ENCODE measurements at regions not wholly inside any gene's neighbourhood (a gene's known extent, or its start where the extent isn't known, plus 50 kb on each side); places are given as distances from the start of the nearest gene placed in this dataset.

DNA sequence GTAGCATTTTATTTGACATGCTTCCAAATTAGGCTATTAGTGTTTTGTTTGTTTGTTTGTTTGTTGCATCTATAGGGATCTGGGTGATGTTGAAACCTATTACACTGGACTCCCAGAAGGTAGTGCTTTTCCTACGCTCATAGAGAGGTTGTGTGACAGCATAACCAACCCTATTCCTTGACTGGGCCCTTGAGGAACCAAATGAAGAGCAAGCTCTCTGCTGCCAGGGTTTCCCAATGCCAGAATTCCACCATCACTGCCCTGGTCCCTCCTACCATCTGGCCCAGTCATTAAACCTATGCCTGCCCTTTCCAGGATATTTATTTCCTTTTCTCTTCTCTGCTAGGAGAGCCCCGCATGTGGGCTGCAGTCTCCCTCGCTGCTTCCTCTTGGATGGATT is 210.6 kb downstream of the IRS2 start:
- no peaks in the 10 kb centered on the region for H3K36me3 ChIP-seq
- H3K4me3 ChIP-seq: no peak overlapping the region
- H3K27me3 ChIP-seq: no peaks in the 10 kb centered on the region
- H3K27ac ChIP-seq: no peak overlapping the region
- H3K9me3 ChIP-seq (replicated peaks): no peaks in the 10 kb centered on the region
- H3K4me1 ChIP-seq: no peaks in the 10 kb centered on the region
- no peak for DNase-seq

DNA sequence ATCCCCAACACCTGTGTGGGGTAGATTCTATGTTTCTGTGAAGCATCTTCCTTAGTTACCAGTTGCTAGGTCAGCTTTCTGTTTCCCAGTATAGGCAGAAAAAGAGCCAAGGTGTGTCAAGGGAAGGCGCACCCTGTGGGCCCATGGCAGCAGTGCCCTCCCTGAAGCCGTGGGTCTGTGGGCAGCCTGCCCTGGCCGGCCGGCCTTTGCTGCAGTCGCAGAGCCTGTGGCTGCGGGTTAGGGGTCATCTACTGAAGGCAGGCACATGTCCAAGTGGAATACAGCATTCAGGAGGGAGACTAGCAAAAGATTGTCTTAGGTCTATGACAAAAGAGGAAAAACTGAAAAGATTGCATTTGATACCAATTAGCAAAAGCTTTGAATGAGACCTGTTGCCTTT is 214.0 kb downstream of the IRS2 start:
- H3K4me3 ChIP-seq: no peak overlapping the region
- no peaks in the 10 kb centered on the region for H3K36me3 ChIP-seq
- no peak for DNase-seq
- H3K27me3 ChIP-seq: no peaks in the 10 kb centered on the region
- H3K9me3 ChIP-seq (replicated peaks): no peaks in the 10 kb centered on the region
- H3K27ac ChIP-seq: no peak overlapping the region
- no peaks in the 10 kb centered on the region for H3K4me1 ChIP-seq

DNA sequence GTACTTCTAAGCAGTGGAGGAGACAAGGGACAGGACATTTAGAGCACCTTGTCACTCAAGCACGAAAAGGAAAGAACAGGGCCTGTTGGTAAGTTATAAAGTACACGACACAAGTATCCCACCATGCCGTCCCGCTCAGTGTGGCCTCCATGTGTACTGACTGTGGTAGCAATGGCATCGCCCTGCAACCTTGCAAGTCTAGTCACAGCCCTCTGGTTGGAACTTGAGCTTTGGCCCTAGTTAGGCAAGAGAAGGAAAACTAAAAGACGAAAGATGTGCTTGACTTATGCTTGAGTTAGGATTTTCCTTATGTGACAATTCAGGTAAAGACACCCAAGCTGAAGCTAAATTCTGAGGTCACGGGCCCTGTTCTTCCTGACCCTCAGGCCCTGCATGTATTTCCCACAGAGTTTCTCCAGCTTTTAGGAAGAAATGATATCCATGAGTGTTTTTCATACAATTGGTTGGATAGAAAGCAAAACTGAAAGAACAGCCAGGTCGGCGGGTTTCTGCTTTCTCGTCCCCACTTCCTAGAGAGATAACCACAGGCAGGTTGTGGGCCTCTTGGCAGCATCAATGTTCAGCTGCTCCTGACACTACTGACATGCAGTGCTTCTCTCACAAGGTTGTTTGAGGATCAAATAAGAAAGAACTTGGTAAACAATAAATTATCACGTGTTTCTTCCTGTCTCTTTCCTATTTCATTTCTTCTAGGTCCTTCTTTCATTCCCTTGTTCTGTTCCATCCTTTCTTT is 216.2 kb downstream of the IRS2 start:
- no peaks in the 10 kb centered on the region for H3K36me3 ChIP-seq
- H3K4me3 ChIP-seq: no peak overlapping the region
- H3K27ac ChIP-seq: no peak overlapping the region
- no peaks in the 10 kb centered on the region for H3K4me1 ChIP-seq
- no peaks in the 10 kb centered on the region for H3K27me3 ChIP-seq
- no peak for DNase-seq
- no peaks in the 10 kb centered on the region for H3K9me3 ChIP-seq (replicated peaks)

DNA sequence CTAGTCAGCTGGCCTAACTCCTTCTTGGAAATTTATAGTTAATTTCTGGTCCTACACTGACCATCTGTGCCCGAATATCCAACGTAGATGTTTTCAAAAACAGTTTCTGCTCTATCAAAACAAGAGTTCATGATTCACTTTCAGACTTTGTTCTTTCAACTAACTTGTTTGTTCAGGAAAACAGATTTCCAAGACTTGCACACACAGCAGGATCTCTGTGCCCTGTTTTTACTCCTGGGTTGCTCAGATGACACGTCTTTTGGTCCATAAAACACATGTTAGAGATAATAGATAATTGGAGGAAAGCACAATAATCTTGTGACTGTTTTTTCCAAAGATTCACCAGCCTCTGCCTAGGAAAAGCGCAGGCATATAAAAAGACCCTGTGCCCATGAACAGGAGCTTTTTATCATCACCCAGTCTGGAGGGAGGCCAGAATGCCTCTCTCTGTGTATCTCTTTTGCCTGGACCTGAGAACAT is 218.0 kb downstream of the IRS2 start:
- Histone ChIP-seq H3K9me3 (replicated peaks) (no peaks in the 10 kb centered on the region), H3K36me3 (no peaks in the 10 kb centered on the region), H3K27me3 (no peaks in the 10 kb centered on the region), H3K4me3 (no peak overlapping the region), H3K4me1 (no peaks in the 10 kb centered on the region), H3K27ac (no peak overlapping the region)
- no peak for DNase-seq

DNA sequence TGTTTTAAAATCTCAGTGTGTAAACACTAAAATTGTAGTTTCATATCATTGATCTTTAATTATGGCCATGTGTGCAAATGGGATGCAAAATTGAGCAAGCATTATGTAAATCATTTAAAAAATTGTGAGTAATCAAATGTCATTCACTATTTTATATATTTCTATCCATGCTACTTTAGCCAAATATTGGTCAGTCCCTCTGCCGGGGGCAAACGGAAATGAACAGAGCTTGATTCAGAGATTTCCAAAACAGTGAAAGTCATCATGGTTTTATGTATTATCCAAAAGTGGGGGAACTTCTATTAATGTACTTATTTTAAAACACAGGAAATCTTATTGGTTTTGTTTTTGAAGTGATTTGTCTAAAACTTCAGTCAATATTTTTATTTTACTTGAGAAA is 219.1 kb downstream of the IRS2 start:
- no peaks in the 10 kb centered on the region for H3K4me1 ChIP-seq
- no peaks in the 10 kb centered on the region for H3K27me3 ChIP-seq
- H3K4me3 ChIP-seq: no peak overlapping the region
- no peak for DNase-seq
- no peaks in the 10 kb centered on the region for H3K9me3 ChIP-seq (replicated peaks)
- H3K36me3 ChIP-seq: no peaks in the 10 kb centered on the region
- H3K27ac ChIP-seq: no peak overlapping the region

DNA sequence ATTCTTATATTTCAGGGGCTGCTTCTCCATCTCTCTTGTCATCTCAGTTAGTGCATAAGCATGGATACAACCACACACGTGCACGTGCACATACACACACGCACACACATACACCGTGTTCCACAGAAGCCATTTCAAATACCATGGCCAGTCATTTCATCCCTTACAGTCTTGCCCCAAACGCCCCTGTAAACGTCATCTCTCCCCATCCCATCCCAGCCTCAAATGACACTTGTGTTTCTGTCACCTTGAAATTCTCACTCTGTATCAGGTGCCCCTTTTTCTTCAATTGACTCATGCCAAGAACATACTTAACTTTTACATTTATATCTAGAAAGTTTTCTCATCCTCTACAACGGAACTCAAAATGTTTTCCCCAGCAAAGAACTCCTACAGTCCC is 220.5 kb downstream of the IRS2 start:
- Histone ChIP-seq H3K27me3 (no peaks in the 10 kb centered on the region), H3K36me3 (no peaks in the 10 kb centered on the region), H3K9me3 (replicated peaks) (no peaks in the 10 kb centered on the region), H3K4me1 (no peaks in the 10 kb centered on the region), H3K4me3 (no peak overlapping the region), H3K27ac (no peak overlapping the region)
- no peak for DNase-seq

DNA sequence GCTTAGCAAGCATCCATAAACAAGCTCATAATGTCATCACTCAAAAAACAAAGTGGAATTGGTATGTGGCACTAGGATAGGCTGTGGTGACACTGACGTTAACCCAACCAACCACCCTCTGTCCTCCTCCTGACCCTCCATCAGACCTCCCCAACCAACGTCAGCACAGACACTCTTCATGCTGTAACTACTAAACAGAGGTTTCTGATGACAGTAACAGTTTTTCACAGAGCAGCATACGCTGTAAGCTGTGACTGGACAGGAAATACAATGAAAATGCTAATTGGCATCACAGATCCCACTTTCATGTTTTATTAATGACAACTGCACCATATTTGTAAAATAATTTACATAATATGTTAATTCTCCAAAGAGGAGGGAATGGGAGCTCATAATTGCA is 238.0 kb downstream of the IRS2 start:
- Histone ChIP-seq H3K4me1 (no peaks in the 10 kb centered on the region), H3K27ac (no peak overlapping the region), H3K36me3 (no peaks in the 10 kb centered on the region), H3K27me3 (no peaks in the 10 kb centered on the region), H3K9me3 (replicated peaks) (no peaks in the 10 kb centered on the region), H3K4me3 (no peak overlapping the region)
- no peak for DNase-seq

DNA sequence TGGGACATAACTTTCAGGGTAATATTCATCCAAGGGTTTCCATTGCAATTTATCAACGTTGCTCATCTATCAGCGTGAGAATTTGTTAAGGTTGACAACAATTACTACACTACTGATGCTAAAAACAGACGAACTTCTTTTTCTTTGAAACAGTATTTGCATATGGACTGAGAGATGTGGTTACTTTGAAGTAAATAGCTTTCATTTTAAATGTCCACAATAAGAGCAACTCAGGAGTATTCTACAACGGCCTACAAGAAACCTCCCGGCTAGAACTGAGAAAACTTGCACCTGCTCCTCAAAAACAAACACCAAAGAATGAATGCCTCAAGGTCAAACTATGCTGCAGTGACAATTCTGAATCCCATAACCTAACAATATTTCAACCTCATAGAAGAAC is 238.4 kb downstream of the IRS2 start:
- DNase-seq: no peak
- Histone ChIP-seq H3K27me3 (no peaks in the 10 kb centered on the region), H3K4me1 (no peaks in the 10 kb centered on the region), H3K9me3 (replicated peaks) (no peaks in the 10 kb centered on the region), H3K4me3 (no peak overlapping the region), H3K36me3 (no peaks in the 10 kb centered on the region), H3K27ac (no peak overlapping the region)

DNA sequence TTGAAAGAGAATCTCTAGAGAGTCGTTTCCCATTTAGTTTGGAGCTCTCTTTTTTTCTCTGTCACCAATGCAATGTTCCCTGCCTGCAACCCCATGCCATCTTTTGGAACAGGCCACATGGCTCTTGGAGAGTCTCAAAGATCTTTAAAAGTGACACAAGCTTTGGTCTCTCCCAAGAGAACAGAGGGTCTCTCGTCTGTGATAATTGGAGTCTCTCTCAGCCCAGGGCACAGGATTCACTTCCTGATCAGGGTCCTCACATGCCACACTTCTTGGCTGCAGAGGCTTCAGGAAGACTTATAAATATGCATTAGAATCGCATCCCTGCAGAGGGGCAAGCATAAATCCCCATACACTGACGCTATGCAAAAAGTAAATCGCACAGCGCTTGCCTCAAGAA is 240.5 kb downstream of the IRS2 start:
- no peaks in the 10 kb centered on the region for H3K36me3 ChIP-seq
- H3K27me3 ChIP-seq: no peaks in the 10 kb centered on the region
- no peak for DNase-seq
- H3K4me1 ChIP-seq: no peaks in the 10 kb centered on the region
- no peak overlapping the region for H3K27ac ChIP-seq
- no peaks in the 10 kb centered on the region for H3K9me3 ChIP-seq (replicated peaks)
- no peak overlapping the region for H3K4me3 ChIP-seq

DNA sequence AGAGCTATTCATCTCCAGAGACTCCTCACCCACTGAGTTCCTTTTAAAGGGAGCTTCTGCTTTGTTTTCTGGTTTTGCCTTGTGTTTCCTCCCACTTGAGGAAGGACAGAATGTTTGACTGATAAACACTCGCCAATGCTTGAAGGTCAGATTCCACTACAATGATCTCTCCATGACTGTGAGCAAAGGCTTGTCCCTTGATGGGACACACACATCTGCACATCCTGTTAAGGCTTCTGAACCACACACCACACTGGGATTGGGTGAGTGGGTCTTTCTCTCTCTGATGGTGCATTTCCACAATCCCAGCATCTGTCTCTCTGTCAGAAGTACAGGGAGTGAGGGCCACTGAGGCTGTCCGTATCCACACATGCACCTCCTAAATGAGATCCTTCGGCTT is 245.3 kb downstream of the IRS2 start:
- DNase-seq: no peak
- no peak overlapping the region for H3K27ac ChIP-seq
- no peak overlapping the region for H3K4me3 ChIP-seq
- H3K36me3 ChIP-seq: no peaks in the 10 kb centered on the region
- H3K9me3 ChIP-seq (replicated peaks): no peaks in the 10 kb centered on the region
- H3K27me3 ChIP-seq: no peaks in the 10 kb centered on the region
- H3K4me1 ChIP-seq: no peaks in the 10 kb centered on the region

DNA sequence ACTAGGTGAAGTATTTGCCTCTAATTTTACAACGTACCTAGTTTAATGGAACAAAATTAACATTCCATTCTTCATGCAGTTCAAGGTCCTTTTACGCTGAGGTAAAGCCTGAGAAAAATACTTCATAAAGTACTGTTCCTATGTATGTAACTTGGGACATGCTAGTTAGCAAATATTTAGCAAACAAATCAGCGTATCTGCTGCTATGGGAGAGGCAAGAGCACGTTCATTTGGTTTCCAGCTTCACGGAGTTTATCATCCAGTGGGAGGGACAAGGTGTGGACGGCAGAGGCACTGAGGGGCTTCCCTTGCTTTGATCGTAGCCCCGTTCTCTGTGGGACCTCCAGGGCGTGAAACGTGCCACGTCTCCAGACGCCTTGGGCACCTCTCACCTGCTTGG is 248.8 kb downstream of the IRS2 start:
- no peak for DNase-seq
- H3K36me3 ChIP-seq: no peaks in the 10 kb centered on the region

DNA sequence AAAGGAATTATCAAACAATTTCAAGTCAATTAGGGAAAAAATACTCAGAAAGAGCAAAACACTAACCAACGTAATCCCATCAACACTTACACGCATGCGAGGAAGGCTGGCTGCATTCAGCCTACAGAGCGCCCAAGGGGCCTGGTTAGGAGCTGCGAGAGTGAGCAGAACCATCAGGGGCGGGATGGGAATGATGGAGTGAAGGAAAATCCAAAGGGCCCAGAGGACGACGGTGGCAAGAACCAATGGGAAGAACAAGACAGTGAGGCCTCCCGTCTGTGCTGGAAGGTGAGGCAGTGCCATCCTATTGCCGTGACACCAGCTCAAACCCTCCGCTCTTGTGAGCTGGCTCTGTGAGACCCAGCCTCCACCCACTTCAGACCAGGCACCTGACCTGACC is 253.0 kb downstream of the IRS2 start:
- Histone ChIP-seq H3K4me1 (no peaks in the 10 kb centered on the region), H3K4me3 (no peak overlapping the region), H3K36me3 (no peaks in the 10 kb centered on the region), H3K27ac (no peak overlapping the region), H3K27me3 (no peaks in the 10 kb centered on the region), H3K9me3 (replicated peaks) (no peaks in the 10 kb centered on the region)
- DNase-seq: no peak

More for the DNA sequence above, 248.8 kb downstream of the IRS2 start:
- no peaks in the 10 kb centered on the region for H3K4me1 ChIP-seq
- no peak overlapping the region for H3K27ac ChIP-seq
- H3K4me3 ChIP-seq: no peak overlapping the region
- no peaks in the 10 kb centered on the region for H3K9me3 ChIP-seq (replicated peaks)
- H3K27me3 ChIP-seq: no peaks in the 10 kb centered on the region

DNA sequence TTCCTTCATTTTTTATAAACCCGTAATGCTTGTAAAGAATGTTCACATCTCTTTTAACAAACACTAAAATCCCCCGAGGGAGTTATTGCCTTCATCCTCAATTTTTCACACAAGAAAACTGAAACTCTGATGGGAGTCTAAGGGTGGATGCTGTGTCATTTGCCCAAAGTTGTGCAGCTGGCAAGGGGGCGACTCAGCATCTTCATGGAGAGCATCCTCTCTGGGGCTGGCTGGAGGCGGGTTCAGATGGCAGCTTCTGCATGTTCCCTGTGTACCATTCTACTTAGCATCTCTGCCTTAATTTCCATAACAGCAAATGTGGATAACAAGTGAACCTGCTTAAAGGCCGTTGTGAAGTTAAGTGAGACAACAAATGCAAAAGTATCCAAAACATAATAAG is 256.4 kb downstream of the IRS2 start:
- DNase-seq: no peak
- Histone ChIP-seq H3K27ac (no peak overlapping the region), H3K9me3 (replicated peaks) (no peaks in the 10 kb centered on the region), H3K4me1 (no peaks in the 10 kb centered on the region), H3K4me3 (no peak overlapping the region), H3K36me3 (no peaks in the 10 kb centered on the region), H3K27me3 (no peaks in the 10 kb centered on the region)

DNA sequence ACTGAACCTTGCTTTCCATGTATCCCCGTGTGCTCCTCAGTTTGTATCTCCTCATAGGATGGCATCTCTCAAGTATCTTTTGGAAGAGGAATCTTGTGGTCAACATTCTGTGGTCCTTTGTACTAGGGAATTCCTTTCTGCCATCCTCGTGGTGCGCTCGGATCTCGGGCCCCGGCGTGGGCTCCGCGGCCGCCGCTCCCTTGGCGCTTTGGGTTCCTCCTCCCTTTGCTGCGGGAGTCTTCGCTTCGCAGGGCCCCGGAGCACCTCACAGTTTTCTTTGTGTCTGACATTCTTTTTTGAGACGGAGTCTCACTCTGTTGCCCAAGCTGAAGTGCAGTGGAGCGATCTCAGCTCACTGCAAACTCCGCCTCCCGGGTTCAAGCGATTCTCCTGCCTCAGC is 264.7 kb downstream of the IRS2 start:
- no peaks in the 10 kb centered on the region for H3K27me3 ChIP-seq
- no peak overlapping the region for H3K27ac ChIP-seq
- H3K4me3 ChIP-seq: no peak overlapping the region
- no peak for DNase-seq
- no peaks in the 10 kb centered on the region for H3K4me1 ChIP-seq
- no peaks in the 10 kb centered on the region for H3K36me3 ChIP-seq
- no peaks in the 10 kb centered on the region for H3K9me3 ChIP-seq (replicated peaks)

DNA sequence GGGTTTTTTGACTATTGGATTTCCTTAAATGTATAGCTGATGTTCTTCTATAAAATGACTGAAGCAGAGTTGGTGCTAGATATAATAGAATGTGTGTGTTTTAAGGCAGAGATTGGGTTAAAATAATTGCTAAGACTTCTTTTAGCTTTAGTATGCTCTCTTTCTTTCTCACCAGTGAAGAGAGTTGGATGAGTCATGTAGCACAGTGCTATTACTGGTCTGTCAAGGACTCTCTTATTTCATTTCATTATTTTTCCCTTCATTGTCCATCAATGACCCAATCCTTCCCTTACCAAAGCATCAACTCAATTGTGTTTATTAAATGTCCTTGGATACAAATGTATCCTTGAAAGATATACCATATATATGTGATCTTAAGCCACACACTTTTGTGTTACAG is 268.9 kb downstream of the IRS2 start:
- H3K4me3 ChIP-seq: no peak overlapping the region
- no peak overlapping the region for H3K27ac ChIP-seq
- DNase-seq: no peak
- no peaks in the 10 kb centered on the region for H3K27me3 ChIP-seq
- H3K9me3 ChIP-seq (replicated peaks): no peaks in the 10 kb centered on the region
- no peaks in the 10 kb centered on the region for H3K36me3 ChIP-seq
- H3K4me1 ChIP-seq: no peaks in the 10 kb centered on the region

DNA sequence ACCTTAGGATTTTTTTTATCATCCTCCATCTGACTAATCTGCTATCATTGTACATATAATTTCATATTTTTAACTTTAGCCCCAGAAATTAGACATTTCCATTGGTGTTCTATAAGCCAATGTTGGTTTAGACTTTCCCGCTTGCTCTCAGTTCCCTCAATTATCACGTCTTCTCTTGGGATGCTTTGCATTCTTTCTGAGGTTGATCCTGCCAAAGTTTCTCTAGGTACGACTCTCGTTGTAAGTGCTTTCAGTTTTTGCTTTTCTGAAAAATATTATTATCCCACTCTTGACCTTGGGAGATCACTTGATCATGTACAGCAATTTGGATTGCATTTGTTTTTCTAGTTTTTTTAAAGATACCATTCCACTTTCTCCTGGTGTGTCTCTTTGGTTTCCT is 270.2 kb downstream of the IRS2 start:
- Histone ChIP-seq H3K36me3 (no peaks in the 10 kb centered on the region), H3K27ac (no peak overlapping the region), H3K4me1 (no peaks in the 10 kb centered on the region), H3K4me3 (no peak overlapping the region), H3K9me3 (replicated peaks) (no peaks in the 10 kb centered on the region), H3K27me3 (no peaks in the 10 kb centered on the region)
- DNase-seq: no peak
